ENCODE measurements at regions not wholly inside any gene's neighbourhood (a gene's known extent, or its start where the extent isn't known, plus 50 kb on each side); places are given as distances from the start of the nearest gene placed in this dataset.
"Not testable (repeated sequence)": the region's sequence is repeated elsewhere in the genome, so short reads cannot be mapped to it uniquely, and the experiment has no call there.

DNA sequence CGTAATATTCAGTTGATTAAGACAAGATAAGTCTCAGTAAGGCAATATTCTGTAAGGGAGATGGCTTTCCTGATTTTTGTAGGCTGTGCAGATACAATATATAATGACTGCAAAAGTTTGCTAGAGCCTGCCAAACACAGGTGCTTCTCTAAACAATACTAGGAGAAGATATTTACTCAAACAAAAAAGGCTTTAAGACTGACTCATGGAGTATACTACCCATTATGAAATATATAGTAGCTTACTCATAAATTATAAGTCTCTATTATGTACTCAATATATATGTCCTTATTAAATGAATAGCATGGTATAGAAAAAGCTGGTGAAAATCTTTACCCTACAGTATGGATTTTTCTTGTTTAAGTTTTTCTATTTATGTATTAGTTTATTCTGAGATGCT lies 93.2 kb upstream of the IL15 start:
- no peak overlapping the region for H3K4me3 ChIP-seq (ENCODE audit: low read length)
- no peak for DNase-seq (ENCODE audit: low read depth)
- TF ChIP-seq, protein P1, sequence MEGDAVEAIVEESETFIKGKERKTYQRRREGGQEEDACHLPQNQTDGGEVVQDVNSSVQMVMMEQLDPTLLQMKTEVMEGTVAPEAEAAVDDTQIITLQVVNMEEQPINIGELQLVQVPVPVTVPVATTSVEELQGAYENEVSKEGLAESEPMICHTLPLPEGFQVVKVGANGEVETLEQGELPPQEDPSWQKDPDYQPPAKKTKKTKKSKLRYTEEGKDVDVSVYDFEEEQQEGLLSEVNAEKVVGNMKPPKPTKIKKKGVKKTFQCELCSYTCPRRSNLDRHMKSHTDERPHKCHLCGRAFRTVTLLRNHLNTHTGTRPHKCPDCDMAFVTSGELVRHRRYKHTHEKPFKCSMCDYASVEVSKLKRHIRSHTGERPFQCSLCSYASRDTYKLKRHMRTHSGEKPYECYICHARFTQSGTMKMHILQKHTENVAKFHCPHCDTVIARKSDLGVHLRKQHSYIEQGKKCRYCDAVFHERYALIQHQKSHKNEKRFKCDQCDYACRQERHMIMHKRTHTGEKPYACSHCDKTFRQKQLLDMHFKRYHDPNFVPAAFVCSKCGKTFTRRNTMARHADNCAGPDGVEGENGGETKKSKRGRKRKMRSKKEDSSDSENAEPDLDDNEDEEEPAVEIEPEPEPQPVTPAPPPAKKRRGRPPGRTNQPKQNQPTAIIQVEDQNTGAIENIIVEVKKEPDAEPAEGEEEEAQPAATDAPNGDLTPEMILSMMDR (conservative IDR thresholded peaks at IDR 0.05; ENCODE audit: low read depth, low read length): no peak

DNA sequence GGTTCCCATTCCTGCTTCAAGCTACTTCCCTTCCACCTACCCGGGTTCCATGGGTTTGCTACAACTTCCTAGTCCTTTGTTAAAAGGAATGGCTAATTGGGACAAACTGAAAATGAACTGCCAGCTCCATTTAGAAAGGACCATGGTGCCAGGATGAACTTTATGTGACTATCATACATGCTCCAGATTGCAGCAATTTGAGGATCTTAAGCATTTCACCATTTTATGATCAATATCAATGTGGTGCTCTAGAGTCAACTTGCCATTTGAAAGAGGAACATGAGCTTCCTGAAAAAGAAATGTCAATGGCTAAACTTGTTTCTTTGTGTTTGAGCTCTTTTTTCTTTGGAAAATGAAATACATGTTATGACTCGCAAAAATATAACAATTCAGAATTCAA lies 92.7 kb upstream of the IL15 start:
- TF ChIP-seq, protein P1 (conservative IDR thresholded peaks at IDR 0.05; ENCODE audit: low read depth, low read length): no peak
- no peak overlapping the region for H3K4me3 ChIP-seq (ENCODE audit: low read length)
- DNase-seq (ENCODE audit: low read depth): no peak

DNA sequence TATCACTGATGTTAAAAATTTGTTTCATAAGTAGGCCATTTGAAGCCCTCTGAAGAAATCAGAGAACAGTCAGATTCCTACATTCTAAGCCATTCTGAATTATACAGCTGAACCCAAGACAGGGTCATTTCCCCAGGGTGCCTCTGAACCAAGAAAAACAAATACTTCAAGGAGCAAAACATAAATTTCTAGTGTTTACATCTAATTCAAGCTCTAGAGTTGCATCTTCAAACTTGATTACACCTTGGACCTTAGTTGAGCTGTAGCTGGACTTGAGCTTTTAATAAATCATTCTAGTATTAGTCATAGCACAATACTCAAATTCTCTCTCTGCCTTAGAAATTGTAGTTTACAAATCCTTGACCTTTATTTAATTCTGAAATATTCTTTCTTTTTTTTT lies 87.6 kb upstream of the IL15 start:
- TF ChIP-seq, protein P1 (conservative IDR thresholded peaks at IDR 0.05; ENCODE audit: low read depth, low read length): no peak
- no peak overlapping the region for H3K4me3 ChIP-seq (ENCODE audit: low read length)

DNA sequence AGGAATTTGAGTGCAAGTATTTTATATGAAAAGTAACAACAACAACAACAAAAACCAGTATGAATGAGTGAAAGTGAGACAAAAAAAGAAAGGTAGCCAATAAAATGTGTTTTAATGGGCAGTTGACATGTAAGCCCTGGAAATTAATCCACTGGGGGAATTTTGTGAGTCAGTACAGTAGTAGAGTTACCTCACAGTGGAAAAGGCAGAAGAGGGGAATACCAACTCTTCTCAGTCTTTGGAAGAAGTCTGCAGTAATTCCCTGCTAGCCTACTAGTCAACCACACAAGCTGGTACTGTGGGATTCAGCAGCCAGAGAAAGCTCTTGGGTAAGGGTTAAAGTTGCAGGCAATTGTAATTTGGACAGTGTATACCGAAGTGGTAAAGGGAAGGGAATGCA lies 76.3 kb upstream of the IL15 start:
- TF ChIP-seq, protein P1 (conservative IDR thresholded peaks at IDR 0.05; ENCODE audit: low read depth, low read length): no peak
- DNase-seq (ENCODE audit: low read depth): no peak
- no peak overlapping the region for H3K4me3 ChIP-seq (ENCODE audit: low read length)

More for the DNA sequence above, 87.6 kb upstream of the IL15 start:
- DNase-seq (ENCODE audit: low read depth): no peak

DNA sequence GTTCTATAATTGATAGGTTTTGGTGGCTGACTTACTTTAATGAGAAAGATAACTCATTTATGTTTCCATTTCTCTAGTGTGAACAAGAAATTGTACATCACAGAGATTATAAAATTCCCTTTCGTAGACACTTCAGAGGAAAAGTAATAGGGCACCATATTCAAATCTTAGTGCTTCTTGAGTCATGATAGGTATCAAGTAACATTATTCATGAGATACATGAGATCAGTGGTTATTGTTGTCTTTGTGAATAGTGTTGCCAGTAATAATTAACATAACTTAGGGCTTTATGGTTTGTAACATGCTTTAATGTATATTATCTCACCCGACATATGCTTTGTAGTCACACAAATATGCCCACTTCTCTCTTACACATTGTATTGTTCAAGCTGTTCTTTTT lies 73.7 kb upstream of the IL15 start:
- no peak for DNase-seq (ENCODE audit: low read depth)
- TF ChIP-seq, protein P1 (conservative IDR thresholded peaks at IDR 0.05; ENCODE audit: low read depth, low read length): no peak
- no peak overlapping the region for H3K4me3 ChIP-seq (ENCODE audit: low read length)

DNA sequence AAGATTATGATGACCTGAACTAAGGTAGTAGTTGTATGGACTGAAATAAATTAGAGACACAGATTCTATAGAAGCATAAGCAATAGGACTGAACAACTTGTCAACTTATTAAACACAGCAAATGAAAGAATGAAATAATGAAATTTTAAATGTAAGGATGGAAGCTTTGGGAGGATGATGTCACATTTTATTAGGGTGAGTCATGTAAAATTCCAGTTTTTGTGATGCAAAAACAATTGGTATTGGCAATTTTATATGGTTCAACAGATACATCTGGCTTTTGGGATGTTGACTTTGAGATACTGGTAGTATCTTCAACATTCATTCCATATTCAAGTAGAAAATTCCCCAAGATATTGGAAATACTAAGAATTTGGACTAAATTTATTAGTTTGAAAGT lies 72.7 kb upstream of the IL15 start:
- H3K4me3 ChIP-seq (ENCODE audit: low read length): no peak overlapping the region
- TF ChIP-seq, protein P1 (conservative IDR thresholded peaks at IDR 0.05; ENCODE audit: low read depth, low read length): no peak
- no peak for DNase-seq (ENCODE audit: low read depth)

DNA sequence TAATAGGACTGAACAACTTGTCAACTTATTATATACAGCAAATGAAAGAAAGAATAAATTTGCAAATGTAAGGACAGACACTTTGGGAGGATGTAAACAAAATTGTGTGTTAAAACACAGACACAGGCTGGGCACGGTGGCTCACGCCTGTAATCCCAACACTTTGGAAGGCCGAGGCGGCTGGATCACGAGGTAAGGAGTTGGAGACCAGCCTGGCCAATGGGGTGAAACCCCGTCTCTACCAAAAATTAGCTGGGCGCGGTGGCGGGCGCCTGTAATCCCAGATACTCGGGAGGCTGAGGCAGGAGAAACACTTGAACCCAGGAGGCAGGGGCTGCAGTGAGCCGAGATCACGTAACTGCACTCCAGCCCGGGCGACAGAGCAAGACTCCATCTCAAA lies 71.4 kb upstream of the IL15 start:
- not testable (repeated sequence) for H3K4me3 ChIP-seq (ENCODE audit: low read length); DNase-seq (ENCODE audit: low read depth)
